ENCODE measurements at regions not wholly inside any gene's neighbourhood (a gene's known extent, or its start where the extent isn't known, plus 50 kb on each side); places are given as distances from the start of the nearest gene placed in this dataset.

- TF ChIP-seq EZH2phosphoT487 (IDR thresholded peaks at IDR 0.05; ENCODE audit: borderline replicate concordance, low read length), result no peak
- no peak for TF ChIP-seq CTCF (IDR thresholded peaks at IDR 0.05; ENCODE audit: low read depth, low read length, poor library complexity, severe bottlenecking)
- Histone ChIP-seq H3K4me3 (ENCODE audit: low read length) (no peak overlapping the region), H3K27ac (ENCODE audit: low read depth, low read length) (no peak overlapping the region), H3K36me3 (ENCODE audit: control insufficient read depth, low read length) (no peaks in the 10 kb centered on the region), H3K4me2 (ENCODE audit: low read length) (no peak overlapping the region), H4K20me1 (ENCODE audit: control insufficient read depth, insufficient read depth, low read depth, low read length) (no peaks in the 10 kb centered on the region), H3K27me3 (ENCODE audit: control insufficient read depth, low read length) (peaks cover 3% of the 10 kb centered on the region; the same call in 1 of the 2 replicates), H3K79me2 (ENCODE audit: control insufficient read depth, low read length) (no peaks in the 10 kb centered on the region), H3F3A (ENCODE audit: control insufficient read depth, insufficient read depth) (no peaks in the 10 kb centered on the region), H3K9me2 (replicated peaks; ENCODE audit: control insufficient read depth, low read length) (peaks cover 4% of the 10 kb centered on the region), H3K9me3 (ENCODE audit: control insufficient read depth, insufficient read depth, low read length) (no peaks in the 10 kb centered on the region), H3K4me1 (ENCODE audit: control insufficient read depth, low read length) (no peaks in the 10 kb centered on the region)
Observed at GRCh38 chr6:114520976-114521375, 178.2 kb upstream of the HS3ST5 start.

- Histone ChIP-seq H3K27ac (ENCODE audit: low read depth, low read length) (no peak overlapping the region), H3K4me1 (ENCODE audit: control insufficient read depth, low read length) (no peaks in the 10 kb centered on the region), H3K27me3 (ENCODE audit: control insufficient read depth, low read length) (no peaks in the 10 kb centered on the region), H3K4me3 (ENCODE audit: low read length) (no peak overlapping the region), H3K9me3 (ENCODE audit: control insufficient read depth, insufficient read depth, low read length) (no peaks in the 10 kb centered on the region), H3K79me2 (ENCODE audit: control insufficient read depth, low read length) (no peaks in the 10 kb centered on the region), H3K4me2 (ENCODE audit: low read length) (no peak overlapping the region), H3F3A (ENCODE audit: control insufficient read depth, insufficient read depth) (no peaks in the 10 kb centered on the region), H3K36me3 (ENCODE audit: control insufficient read depth, low read length) (no peaks in the 10 kb centered on the region), H3K9me2 (replicated peaks; ENCODE audit: control insufficient read depth, low read length) (no peaks in the 10 kb centered on the region), H4K20me1 (ENCODE audit: control insufficient read depth, insufficient read depth, low read depth, low read length) (no peaks in the 10 kb centered on the region)
- no peak for TF ChIP-seq CTCF (IDR thresholded peaks at IDR 0.05; ENCODE audit: low read depth, low read length, poor library complexity, severe bottlenecking)
- no peak for TF ChIP-seq EZH2phosphoT487 (IDR thresholded peaks at IDR 0.05; ENCODE audit: borderline replicate concordance, low read length)
Observed at GRCh38 chr6:114514170-114514569, 171.3 kb upstream of the HS3ST5 start.

- Histone ChIP-seq H3K4me1 (ENCODE audit: control insufficient read depth, low read length) (no peaks in the 10 kb centered on the region), H3K27me3 (ENCODE audit: control insufficient read depth, low read length) (no peaks in the 10 kb centered on the region), H3F3A (ENCODE audit: control insufficient read depth, insufficient read depth) (no peaks in the 10 kb centered on the region), H3K9me2 (replicated peaks; ENCODE audit: control insufficient read depth, low read length) (no peaks in the 10 kb centered on the region), H3K36me3 (ENCODE audit: control insufficient read depth, low read length) (no peaks in the 10 kb centered on the region), H3K27ac (ENCODE audit: low read depth, low read length) (no peak overlapping the region), H3K9me3 (ENCODE audit: control insufficient read depth, insufficient read depth, low read length) (no peaks in the 10 kb centered on the region), H3K79me2 (ENCODE audit: control insufficient read depth, low read length) (no peaks in the 10 kb centered on the region), H3K4me2 (ENCODE audit: low read length) (no peak overlapping the region), H4K20me1 (ENCODE audit: control insufficient read depth, insufficient read depth, low read depth, low read length) (no peaks in the 10 kb centered on the region), H3K4me3 (ENCODE audit: low read length) (no peak overlapping the region)
- no peak for TF ChIP-seq CTCF (IDR thresholded peaks at IDR 0.05; ENCODE audit: low read depth, low read length, poor library complexity, severe bottlenecking)
- no peak for TF ChIP-seq EZH2phosphoT487 (IDR thresholded peaks at IDR 0.05; ENCODE audit: borderline replicate concordance, low read length)
Observed at GRCh38 chr6:114471450-114471849, 128.6 kb upstream of the HS3ST5 start.

- Histone ChIP-seq H4K20me1 (ENCODE audit: control insufficient read depth, insufficient read depth, low read depth, low read length) (no peaks in the 10 kb centered on the region), H3K4me2 (ENCODE audit: low read length) (no peak overlapping the region), H3K4me1 (ENCODE audit: control insufficient read depth, low read length) (no peaks in the 10 kb centered on the region), H3K79me2 (ENCODE audit: control insufficient read depth, low read length) (no peaks in the 10 kb centered on the region), H3K27ac (ENCODE audit: low read depth, low read length) (no peak overlapping the region), H3F3A (ENCODE audit: control insufficient read depth, insufficient read depth) (no peaks in the 10 kb centered on the region), H3K36me3 (ENCODE audit: control insufficient read depth, low read length) (no peaks in the 10 kb centered on the region), H3K27me3 (ENCODE audit: control insufficient read depth, low read length) (no peaks in the 10 kb centered on the region), H3K9me3 (ENCODE audit: control insufficient read depth, insufficient read depth, low read length) (no peaks in the 10 kb centered on the region), H3K9me2 (replicated peaks; ENCODE audit: control insufficient read depth, low read length) (no peaks in the 10 kb centered on the region), H3K4me3 (ENCODE audit: low read length) (no peak overlapping the region)
- TF ChIP-seq EZH2phosphoT487 (IDR thresholded peaks at IDR 0.05; ENCODE audit: borderline replicate concordance, low read length) (no peak), CTCF (IDR thresholded peaks at IDR 0.05; ENCODE audit: low read depth, low read length, poor library complexity, severe bottlenecking) (no peak)
Observed at GRCh38 chr6:114467931-114468330, 125.1 kb upstream of the HS3ST5 start.
